ENCODE measurements at regions not wholly inside any gene's neighbourhood (a gene's known extent, or its start where the extent isn't known, plus 50 kb on each side); places are given as distances from the start of the nearest gene placed in this dataset.
"Not testable (repeated sequence)": the region's sequence is repeated elsewhere in the genome, so short reads cannot be mapped to it uniquely, and the experiment has no call there.

DNA sequence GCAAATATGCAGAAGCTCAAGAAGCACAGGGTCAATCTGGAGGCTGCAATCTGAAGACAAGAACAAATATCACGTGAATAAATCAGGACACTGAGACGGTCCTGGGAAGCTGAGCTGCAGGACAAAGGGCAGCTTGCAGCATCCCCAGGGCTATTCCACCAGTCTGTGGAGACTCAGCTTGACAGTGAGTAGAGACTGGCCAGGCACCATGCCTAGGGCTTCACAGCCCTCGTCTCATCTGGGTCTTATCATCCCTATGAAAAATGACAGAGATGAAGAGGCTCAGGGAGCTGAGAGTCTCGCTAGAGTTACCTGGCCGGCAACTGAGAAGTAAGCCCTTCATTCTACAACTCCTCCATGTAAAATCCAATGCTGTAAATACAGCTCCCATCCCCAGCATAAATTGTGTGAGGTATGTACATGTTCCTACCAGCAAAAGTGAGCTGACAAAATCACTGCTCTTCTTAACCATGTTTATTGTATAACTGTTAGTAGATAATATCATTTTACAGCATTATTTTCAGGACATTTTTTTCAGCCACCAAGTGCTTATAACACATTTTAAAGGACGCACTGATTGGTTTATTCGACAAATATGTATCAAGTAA, 186.6 kb upstream of the IGFBP3 start:
- no peak overlapping the region for H3K4me3 ChIP-seq
- intact Hi-C loops (cut with DNase I) = no loop called here
- no peaks in the 10 kb centered on the region for H3K36me3 ChIP-seq
- H3K9me3 ChIP-seq = no peaks in the 10 kb centered on the region
- H3K27ac ChIP-seq = no peak overlapping the region
- H3K4me1 ChIP-seq = no peaks in the 10 kb centered on the region
- TF ChIP-seq, protein P1, sequence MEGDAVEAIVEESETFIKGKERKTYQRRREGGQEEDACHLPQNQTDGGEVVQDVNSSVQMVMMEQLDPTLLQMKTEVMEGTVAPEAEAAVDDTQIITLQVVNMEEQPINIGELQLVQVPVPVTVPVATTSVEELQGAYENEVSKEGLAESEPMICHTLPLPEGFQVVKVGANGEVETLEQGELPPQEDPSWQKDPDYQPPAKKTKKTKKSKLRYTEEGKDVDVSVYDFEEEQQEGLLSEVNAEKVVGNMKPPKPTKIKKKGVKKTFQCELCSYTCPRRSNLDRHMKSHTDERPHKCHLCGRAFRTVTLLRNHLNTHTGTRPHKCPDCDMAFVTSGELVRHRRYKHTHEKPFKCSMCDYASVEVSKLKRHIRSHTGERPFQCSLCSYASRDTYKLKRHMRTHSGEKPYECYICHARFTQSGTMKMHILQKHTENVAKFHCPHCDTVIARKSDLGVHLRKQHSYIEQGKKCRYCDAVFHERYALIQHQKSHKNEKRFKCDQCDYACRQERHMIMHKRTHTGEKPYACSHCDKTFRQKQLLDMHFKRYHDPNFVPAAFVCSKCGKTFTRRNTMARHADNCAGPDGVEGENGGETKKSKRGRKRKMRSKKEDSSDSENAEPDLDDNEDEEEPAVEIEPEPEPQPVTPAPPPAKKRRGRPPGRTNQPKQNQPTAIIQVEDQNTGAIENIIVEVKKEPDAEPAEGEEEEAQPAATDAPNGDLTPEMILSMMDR (IDR thresholded peaks at IDR 0.05) = no peak
- DNase-seq (ENCODE audit: low spot score in 2 of 2) = no peak
- H3K27me3 ChIP-seq = no peaks in the 10 kb centered on the region

DNA sequence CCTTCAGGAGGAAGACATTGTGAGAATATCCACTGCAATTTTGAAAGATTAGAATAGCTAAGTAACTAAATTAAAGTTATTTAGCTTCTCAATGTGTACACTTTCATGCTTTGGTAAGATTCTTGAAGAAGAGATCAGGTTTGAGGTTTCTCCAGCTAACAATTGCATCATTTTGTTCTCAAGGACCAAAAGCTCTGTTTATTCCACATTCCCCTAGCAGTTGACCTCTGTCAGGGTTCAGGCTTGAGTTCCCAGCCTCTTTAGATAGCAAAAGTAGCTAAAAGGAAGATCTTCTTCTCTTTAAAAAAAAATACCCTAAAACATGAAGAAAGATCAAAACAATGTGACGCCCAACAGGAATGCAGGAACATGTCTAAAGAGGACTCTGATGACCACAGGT, 179.4 kb upstream of the IGFBP3 start:
- no peak for DNase-seq (ENCODE audit: low spot score in 2 of 2)
- intact Hi-C loops (cut with DNase I) = no loop called here

DNA sequence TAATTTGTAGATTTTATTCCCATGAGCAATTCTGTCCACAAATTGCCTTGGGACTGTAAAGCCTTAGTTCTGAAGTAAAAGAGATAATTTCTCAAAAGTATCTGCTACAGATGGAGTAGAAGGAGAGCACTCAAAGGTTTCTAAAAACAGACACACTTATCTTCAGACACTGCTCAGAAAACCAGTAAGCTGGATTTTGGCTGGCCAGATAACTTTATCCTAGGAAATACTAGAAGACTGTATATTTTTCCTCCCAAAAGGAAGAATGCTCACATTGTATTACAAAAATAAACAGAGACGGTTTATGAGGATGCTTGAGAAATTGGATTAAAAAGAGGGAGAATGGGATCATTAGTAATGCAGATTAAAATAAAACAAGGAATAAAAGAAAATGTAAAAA, 178.0 kb upstream of the IGFBP3 start:
- Histone ChIP-seq H3K36me3 (no peaks in the 10 kb centered on the region), H3K4me1 (no peaks in the 10 kb centered on the region), H3K27ac (no peak overlapping the region), H3K9me3 (no peaks in the 10 kb centered on the region), H3K27me3 (no peaks in the 10 kb centered on the region), H3K4me3 (no peak overlapping the region)
- intact Hi-C loops (cut with DNase I) = no loop called here
- TF ChIP-seq, protein P1 (IDR thresholded peaks at IDR 0.05) = no peak
- DNase-seq (ENCODE audit: low spot score in 2 of 2) = no peak

More for the DNA sequence above, 179.4 kb upstream of the IGFBP3 start:
- H3K36me3 ChIP-seq = no peaks in the 10 kb centered on the region
- H3K27me3 ChIP-seq = no peaks in the 10 kb centered on the region
- no peaks in the 10 kb centered on the region for H3K4me1 ChIP-seq
- TF ChIP-seq, protein P1 (IDR thresholded peaks at IDR 0.05) = no peak
- no peak overlapping the region for H3K4me3 ChIP-seq
- no peaks in the 10 kb centered on the region for H3K9me3 ChIP-seq
- H3K27ac ChIP-seq = no peak overlapping the region

DNA sequence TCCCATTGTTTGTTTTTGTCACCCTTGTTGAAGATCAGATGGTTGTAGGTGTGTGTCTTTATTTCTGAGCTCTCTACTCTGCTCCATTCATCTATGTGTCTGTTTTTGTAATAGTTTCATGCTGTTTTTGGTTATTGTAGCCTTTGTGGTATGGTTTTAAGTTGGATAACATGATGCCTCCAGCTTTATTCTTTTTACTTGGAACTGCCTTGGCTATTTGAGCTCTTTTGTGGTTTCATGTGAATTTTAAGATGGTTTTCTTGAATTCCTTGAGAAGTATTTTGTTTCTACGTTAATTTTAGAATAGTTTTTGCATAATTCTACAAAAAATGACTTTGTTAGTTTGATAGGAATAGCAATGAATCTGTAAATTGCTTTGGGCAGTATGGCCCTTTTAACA, 170.0 kb upstream of the IGFBP3 start:
- no peaks in the 10 kb centered on the region for H3K4me1 ChIP-seq
- TF ChIP-seq, protein P1 (IDR thresholded peaks at IDR 0.05) = no peak
- no peak overlapping the region for H3K4me3 ChIP-seq

DNA sequence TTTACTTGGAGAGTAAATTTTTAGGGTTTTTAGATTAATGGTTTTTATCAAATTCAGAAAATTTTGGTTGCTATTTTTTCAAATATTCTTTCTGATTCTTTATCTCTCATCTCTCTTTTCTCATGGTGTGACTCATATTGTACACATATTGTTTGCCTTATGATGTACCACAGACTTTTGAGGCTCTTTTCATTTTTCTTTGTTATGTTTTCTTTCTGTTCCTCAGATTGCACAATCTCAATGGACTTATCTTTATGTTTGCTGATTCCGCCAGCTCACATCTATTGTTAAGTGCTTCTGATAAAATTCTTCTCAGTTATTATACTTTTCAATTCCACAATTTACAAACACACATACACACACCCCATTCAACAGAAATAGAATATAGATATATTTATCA, 168.2 kb upstream of the IGFBP3 start:
- intact Hi-C loops (cut with DNase I) = no loop called here
- no peak for DNase-seq (ENCODE audit: low spot score in 2 of 2)
- TF ChIP-seq, protein P1 (IDR thresholded peaks at IDR 0.05) = no peak
- Histone ChIP-seq H3K4me3 (no peak overlapping the region), H3K4me1 (no peaks in the 10 kb centered on the region), H3K36me3 (no peaks in the 10 kb centered on the region), H3K9me3 (no peaks in the 10 kb centered on the region), H3K27ac (no peak overlapping the region), H3K27me3 (no peaks in the 10 kb centered on the region)

More for the DNA sequence above, 170.0 kb upstream of the IGFBP3 start:
- no peak for DNase-seq (ENCODE audit: low spot score in 2 of 2)
- Histone ChIP-seq H3K9me3 (no peaks in the 10 kb centered on the region), H3K27me3 (no peaks in the 10 kb centered on the region), H3K27ac (no peak overlapping the region), H3K36me3 (no peaks in the 10 kb centered on the region)
- intact Hi-C loops (cut with DNase I) = no loop called here

DNA sequence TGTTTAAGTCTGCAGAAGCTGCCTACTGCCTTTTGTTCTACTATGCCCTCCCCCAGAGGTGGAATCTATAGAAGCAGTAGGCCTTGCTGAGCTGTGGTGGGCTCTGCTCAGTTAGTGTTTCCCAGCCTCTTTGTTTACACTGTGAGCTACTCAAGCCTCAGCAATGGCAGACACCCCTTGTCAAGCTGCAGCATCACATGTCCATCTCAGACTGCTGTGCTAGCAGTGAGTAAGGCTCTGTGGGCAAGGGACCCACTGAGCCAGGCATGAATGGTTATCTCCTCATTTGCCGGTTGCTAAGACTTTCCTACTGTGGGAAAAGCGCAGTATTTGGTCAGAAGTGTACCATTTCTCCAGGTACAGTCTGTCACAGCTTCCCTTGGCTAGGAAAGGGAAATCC, 167.4 kb upstream of the IGFBP3 start:
- H3K4me1 ChIP-seq; intact Hi-C loops (cut with DNase I): not testable (repeated sequence)

More for the DNA sequence above, 167.4 kb upstream of the IGFBP3 start:
- H3K4me3 ChIP-seq; DNase-seq (ENCODE audit: low spot score in 2 of 2); H3K27ac ChIP-seq; H3K27me3 ChIP-seq; H3K36me3 ChIP-seq; H3K9me3 ChIP-seq: not testable (repeated sequence)

Data from ascending aorta (tissue), 2 donors.